GM19463 (cell line): ENCODE measurements at regions not wholly inside any gene's neighbourhood (a gene's known extent, or its start where the extent isn't known, plus 50 kb on each side); places are given as distances from the start of the nearest gene placed in this dataset.

Experiments
- ATAC-seq: cut with Tn5 transposase; IDR thresholded peaks from one replicate; pipeline ENCODE4 v1.9.1; 2021; ENCODE audit warnings: mild to moderate bottlenecking, moderate library complexity; ENCODE audit not compliant: unreplicated experiment

DNA sequence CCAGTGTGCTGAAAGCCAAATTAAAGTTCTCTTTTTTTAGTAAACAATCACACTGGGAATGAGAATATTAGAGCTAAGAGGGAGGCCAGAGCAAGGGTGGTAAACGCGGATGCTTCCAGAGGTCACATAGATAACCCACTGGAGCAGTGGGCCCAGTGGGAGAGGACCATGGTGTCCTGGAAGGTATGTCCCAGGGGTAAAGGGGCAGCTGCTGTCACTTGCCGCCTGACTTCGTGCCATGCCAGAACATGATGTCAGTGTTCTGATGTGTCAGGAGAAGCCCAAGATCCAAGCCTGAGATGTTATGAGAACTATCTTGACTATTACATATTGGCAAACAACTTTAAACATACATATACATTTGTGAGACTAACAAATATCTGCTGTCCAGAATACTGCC is 211.9 kb upstream of the IL12A start:
- no peak for ATAC-seq

DNA sequence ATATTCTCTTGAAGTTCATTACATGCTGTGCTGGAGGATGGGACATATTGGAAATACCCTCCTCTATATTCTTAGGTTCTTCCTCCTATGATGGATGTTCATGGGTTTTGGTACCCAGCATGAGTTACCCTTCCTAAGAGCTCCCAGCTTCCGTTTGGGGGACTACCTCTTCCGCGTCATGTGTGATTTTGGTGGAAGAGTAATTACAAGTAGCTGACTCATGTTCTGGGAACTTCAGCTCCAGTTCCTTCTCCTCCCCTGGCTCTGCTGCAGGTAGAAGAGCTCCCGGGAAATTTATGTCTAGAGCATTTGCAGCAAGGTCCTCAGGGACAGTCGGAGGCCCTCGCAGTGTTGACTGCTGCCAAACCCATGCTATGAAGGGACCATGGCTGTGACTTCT is 208.8 kb upstream of the IL12A start:
- ATAC-seq = no peak

DNA sequence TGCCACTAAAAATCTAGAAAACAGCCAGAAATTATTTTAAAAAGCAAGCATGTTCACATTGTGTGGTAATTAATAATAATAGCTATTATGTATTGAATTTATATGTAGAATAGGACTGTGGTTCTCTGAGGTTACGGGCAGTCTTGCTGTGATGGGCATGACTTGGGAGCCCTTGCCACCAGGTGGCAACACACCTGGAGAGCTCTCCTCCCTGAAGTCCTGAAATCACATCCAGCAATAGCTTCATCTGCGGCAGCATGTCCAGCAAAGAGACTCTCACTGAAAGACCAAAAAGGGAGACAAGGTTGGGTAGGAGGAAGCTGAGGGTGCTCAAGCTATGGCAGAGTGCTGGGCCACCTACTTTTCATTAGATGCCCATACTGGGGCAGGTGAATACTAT is 206.8 kb upstream of the IL12A start:
- no peak for ATAC-seq

DNA sequence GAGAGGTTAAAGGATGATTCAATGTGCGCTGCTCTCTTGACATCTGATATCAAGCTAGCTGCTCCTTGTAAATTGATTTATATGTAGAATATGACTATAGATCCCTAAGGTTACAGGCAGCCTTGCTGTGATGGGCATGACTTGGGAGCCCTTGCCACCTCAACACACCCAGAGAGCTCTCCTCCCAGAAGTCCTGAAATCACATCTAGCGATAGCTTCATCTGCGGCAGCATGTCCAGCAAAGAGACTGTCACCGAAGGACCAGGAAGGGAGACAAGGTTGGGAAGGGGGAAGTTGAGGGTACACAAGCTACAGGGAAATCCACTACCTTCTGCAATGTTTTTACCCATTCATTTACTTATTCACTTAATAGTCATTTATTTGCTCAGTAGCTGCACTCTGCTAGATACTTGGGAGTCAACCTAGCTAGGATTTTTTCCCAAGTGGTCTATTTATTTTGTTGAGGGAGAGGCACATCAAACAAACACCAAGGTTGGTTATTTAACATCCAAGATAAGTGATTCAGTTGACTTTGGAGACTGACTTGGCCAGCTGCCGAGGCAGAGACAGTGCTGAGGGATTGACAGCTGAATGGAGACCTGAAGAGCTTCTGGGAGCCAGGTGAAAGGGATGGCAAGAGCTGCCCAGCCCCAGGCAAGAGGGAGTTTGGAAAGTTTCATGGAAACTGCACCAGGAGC is 205.8 kb upstream of the IL12A start:
- ATAC-seq = no peak

DNA sequence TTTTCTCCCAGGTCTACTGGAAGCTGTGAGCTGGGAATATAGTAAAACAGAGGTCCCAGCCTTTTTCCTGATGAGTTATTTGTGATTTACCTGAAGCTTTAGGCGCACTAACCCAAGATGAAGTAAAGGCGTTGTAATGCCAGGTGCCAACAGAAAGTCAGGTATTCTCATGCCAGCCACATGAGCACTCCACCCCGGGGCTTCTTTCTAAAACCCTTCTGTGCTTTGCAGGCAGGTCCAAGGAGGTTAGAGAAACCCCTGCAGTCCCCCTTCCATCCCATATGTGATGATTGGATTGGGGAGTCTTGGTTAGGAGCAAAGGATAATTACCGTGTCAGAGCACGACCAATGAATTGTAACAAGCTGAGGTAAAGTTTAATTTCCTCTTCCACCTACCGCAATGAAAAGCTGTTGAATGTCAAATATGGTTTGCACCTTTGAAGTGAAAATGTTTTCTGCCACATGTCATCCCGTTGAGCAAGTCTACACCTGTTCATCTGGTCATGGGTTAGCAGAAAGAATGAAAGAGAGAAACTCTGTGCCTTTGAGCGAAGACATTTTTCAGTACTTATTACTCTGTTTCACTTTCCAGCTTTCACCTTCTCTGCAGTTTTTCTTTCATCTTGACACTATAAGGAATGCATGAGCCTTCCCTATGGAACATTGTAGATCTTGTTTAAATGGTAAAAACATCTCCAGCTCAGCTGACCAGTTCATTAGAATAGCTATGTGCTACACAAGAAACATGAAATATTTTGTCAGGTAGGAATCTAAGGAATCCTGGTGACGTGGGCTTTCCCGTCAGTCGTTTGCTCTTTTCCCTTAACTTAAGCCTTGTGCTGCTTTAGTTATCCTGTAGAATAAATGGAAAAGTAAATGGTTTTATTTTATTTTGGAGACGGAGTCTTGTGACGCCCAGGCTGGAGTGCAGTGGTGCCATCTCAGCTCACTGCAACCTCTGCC is 204.6 kb upstream of the IL12A start:
- peak; percentile 51 for ATAC-seq

DNA sequence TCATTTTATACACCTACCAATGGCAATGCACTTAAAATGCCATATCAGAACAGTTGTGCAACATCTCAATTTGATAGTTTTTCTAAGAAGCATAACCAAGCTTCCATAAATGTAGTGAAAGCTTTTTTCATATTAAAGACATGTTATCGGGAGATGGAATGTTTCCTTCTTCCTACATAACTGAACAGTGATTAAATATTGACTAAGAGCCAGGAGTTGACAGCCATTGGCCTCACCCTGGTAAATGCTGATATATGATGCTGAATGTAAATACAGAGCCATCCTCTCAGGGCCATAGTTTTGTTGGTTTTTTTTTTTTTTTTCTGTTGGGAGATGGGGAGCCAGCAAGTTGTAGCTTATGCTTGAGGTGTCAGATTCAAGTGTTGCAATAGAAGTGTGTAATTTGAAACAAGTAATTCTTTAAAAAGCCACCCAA is 203.3 kb upstream of the IL12A start:
- no peak for ATAC-seq

DNA sequence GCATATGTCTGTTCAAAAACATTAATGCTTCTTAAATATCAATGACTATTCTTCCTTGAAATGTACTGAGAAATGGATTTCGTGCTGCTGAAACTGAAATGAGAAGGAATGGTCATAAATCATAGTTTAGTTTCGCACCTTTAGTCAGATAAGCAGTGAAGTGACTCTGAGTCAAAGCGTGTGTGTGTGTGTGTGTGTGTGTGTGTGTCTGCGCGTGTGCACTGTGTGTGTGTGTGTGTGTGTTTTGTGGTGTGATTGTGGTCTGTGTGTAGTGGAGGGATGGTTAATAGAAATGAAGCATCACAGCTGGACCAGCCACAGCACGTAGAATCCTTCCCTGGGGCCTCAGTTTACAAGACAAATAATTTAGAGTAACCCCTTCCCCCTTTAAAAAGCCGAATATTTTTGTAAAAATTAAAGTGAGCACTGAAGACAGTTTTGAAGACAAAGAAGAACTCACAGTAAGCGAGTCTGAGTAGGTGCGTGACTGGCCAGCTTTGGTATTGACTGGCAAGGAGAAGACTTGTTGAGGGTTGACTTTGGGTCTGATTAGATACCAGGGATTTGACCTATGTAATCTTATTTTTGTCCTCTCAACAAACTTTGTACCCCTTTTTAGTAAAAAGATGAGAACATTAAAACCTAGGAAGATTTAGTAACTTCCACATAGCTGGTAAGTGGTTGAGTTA is 202.0 kb upstream of the IL12A start:
- ATAC-seq = no peak

DNA sequence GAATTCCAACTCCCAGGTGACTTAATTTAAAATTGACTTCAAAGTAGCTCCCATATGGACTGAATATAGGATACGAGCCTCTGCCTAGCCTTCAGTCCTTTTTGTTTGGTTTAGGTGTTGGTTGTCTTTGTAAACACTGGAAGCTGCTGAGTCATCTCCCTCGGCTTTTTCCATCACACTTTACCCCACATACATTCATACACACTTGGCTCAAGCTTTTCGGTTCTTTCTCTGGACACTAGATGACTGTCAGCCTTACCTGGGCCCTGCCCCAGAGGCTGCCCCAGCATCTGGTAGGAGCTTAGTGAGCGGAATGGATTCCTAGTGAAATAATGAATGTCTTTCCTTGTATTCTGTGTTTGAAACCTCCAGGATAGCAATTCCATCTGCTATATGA is 201.5 kb upstream of the IL12A start:
- no peak for ATAC-seq

DNA sequence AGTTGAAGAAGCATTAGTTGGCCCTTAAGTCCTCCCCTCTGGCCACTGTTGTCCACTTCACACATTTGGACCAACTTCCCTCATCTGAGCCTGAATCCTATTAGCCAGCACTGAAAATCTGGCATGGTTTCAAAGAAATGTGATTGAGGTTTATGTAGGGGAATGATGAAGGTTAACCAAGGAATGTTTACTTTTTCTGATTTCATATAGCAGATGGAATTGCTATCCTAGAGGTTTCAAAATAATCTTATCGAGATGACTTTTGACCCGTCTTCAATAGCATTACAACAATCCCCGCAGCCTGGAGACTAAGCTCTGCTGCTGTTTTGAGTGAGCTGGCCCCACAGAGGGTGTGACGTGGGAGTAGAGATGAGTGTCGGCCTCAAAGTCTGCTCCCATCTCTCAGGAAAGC is 200.8 kb upstream of the IL12A start:
- ATAC-seq = no peak

DNA sequence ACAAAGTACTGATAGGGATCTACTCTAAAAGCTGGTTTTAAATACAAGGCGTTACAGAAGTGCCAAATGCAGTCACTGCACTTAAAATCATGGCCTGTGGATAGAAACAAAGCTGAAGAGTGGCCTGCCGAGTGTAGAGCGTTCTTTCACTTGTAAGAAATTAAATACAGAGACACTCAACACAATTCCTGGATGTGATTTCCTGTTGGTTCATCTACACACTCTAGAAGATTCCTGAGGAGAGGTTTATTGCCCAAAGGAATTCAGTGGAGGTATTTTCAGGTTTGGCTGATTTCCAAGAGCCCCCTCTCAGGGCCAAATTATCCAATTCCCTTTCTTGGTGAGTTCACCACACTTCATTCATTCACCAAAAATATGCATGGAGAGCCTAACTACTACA is 200.3 kb upstream of the IL12A start:
- no peak for ATAC-seq

DNA sequence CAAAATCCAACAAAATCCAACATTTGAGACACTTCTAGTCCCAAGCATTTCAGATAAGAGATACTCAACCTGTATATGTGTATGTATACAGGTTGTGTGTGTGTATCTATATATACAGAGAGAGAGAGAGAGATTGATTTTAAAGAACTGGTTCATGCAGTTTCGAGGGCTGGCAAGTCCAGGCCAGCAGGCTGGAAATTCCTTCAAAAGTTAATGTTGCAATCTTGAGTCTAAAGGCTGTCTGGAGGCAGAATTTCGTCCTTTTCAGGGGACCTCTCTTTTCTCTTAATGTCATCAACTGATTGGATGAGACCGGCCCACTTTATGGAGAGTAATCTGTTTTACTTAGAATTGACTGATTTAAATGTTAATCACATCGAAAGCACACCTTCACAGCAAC is 199.6 kb upstream of the IL12A start:
- no peak for ATAC-seq

DNA sequence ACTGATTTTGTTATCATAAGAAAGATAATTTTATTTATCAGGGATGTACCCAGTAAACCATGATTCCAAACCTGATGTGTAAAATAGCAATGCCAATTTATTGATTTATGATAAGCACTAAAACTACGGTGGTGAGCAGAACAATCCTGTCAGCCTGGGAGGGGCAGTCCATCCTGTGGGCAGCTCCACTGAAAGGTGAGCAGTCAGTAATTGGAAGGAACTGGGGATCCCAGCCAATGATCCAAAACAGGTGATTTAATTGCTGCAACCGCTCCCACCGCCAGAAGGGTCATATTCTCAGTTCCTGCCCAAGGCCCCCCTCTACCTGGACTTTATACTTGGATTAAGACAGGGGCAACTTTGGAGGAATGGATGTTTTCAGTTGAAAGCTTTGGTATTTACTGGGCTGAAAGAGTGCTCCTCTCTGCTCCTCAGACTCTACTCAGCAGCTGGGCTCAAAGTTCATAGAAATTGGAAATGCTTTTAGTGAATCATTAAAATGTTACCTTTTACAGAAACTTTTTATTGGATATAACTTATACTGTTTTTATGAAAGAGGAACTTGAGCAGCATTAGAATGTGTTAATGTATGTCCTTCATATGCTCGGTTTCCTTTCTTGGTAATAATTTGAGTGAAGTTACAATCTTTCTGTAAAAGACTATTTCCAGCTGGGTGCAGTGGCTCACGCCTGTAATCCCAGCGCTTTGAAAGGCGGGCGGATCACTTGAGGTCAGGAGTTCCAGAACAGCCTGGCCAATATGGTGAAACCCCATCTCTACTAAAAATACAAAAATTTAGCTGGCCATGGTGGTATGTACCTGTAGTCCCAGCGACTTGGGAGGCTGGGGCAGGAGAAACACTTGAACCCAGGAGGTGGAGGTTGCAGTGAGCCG is 198.6 kb upstream of the IL12A start:
- no peak for ATAC-seq

DNA sequence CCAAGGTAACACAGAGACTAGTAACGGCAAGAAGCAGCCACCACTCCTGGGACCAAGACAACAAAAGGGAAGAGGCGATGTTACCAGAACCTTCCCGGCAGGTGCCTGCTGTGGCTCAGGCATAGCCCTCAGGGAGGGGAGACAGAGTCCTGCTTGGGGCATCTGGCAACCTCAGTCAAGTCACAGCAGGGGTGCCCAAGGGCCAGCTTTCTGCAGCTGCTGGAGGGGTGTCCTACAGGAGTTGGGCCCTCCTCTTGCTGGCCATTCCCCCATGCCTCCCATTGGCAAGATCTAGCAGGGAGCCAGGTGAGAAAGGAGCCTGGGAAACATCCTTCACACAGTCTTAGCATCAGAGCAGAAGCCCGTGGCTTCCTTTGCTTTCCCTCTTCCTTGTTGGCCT is 197.3 kb upstream of the IL12A start:
- no peak for ATAC-seq

DNA sequence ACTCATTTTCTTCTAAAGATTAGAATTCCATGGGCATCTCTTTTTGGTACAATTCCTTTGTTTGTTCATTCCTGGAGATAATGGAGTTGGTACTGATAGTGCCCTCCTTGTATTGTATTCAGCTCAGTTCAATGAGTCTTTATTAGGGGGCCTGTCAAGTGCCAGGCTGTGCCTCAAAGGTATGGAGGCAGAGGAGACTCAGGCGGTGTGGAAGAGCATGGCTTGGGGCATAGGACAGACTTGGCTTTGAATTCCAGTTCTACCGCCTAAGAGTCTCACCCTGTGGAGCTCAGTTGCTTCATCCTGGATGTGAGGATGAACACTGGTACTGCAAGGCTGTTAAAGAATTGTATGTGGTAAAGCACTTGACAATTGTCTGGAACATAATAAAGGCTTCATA is 196.6 kb upstream of the IL12A start:
- ATAC-seq = no peak

DNA sequence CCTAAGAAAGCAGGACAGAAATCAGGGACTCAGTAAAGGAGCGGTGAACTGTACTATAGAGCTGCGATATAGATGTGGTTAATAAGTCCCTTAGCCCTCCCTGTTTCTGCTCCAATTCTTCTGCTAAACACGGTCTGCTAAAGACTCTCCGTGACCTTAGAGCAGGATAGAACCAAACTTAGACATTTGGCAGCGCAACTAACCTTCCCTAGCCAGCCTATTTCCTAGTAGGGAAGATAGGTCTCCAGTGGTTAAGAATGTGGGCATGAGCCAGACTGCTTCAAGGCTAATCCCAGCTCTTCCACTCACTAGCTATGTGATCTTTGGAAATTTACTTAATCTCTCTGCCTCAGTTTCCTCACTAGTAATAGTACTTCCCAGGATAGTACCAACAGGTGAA is 193.6 kb upstream of the IL12A start:
- ATAC-seq = no peak

DNA sequence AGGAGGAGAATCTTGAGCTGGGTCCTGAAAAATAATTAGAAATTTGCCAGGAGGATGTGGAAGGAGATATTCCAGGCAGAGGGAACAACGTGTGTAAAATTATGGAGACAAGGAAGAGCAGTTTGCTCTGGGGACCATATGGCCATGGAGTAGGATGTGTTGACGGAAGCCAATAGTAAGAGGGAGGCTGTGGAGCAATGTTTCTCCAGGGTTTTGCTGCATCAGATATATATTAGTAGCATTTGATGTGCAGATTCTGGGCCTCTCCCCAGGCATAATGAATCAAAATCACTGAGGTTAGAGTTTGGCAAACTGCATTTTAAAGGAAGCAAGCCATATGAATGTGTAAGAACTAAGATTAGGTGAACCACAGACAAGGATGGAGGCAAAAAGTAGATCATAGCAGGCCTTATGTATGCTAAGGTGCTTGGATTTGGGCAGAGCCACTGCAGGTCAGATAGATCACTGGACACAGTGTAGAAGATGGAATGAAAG is 192.9 kb upstream of the IL12A start:
- ATAC-seq = no peak

DNA sequence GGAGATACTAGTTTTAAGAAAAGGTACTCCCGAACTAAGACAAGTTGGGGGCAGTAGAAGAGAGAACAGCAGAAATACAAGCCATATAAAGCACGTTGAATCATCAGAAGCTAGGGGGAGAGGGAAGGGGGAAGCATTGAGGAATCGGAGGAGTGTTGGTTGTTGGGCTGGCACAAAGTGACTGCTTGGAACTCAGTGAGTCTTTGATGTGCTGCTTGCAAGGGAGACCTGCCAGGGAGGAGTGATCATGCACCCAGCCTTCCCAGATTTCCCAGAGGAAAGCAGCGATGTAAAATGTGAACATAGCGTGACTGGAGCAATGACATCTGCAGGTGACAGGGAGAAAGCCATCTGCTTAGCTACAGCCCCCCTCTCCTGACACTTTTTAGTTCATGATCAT is 192.4 kb upstream of the IL12A start:
- ATAC-seq = no peak

DNA sequence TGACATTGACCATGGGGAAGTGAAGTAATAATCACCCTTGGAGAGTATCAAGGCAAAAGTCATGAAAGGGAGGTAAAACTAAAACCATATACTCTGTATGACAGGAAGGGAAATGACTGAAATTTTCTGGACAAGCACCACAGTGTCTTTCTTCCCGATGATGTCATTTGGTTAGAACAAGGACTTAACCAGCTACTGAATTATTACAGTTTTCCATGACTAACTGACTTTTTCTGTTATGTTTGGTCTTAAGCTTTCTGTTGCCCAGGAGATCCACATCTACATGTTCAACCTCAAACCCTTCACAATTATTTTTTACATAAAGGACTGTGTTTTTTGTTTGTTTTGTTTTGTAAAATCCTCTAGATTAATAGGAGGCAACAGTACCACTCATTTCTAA is 191.9 kb upstream of the IL12A start:
- no peak for ATAC-seq

DNA sequence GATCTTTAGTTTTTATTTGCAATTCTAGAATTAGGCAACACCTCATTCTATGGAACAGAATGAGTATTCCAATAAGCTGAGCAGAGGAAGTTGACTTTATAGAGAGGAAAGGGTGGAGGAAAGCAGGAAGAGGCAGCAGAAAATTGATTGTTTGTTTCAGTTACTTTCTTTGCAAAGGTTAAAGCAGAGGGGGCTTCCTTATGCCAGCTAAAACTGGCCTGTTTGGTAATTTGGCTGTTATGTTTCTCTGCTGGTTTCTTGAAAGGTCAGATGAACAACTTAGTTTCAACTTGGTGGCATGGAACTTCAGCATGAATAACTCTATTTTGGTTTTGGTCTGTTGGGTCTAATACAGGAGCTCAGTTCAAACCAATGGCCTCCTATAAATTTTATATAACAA is 190.9 kb upstream of the IL12A start:
- ATAC-seq = no peak

DNA sequence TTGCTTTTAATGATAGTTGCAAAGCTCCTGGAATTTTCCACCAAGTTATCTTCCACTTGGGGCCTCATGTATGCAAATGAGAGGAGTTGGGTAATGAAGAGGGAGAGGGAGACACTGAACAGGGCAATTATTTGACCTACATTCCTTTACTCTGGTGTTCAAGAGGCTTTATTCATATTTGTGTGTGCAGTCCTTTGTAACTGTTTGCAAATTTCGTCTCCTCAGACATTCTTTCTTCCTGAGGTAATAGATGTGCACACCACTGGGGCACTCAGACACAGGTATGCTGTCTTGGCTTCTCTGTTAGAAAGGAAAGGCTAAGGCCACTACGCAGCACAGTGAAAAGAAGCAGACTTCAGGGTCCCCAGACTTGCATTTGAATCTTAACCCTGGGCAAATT is 189.7 kb upstream of the IL12A start:
- no peak for ATAC-seq
